Activated CD4-positive, alpha-beta T cell treated with anti-CD3 and anti-CD28 coated beads for 24 hours (primary cell): ENCODE measurements at regions not wholly inside any gene's neighbourhood (a gene's known extent, or its start where the extent isn't known, plus 50 kb on each side); places are given as distances from the start of the nearest gene placed in this dataset.

ENCODE experiments used
- DNase-seq, 2 donors: peaks; one replicate each; pipeline ENCODE4 v3.0.0-alpha.2; 2020; ENCODE audit warnings: low read depth in 2 of 2

DNA sequence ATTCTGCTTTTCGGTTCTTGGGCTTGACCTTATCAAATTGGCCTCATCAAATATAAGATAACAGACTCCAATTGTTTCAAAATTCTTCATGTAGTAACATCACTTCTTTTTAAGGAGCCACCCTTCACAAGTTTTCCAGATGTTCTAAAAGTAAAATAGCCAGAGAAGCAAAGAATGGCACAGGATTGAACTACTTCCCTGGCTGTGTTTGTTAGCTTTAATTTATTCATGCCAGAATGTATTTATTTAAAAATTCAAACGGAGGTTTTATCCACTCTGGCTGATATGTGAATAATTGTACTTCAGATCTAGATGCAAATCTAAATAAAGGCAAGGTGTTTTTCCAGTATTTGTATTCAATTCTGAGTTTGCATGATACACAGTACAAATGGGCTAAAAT is 581.3 kb upstream of the TENM3 start:
- DNase-seq: no peak

GRCh38 chr4:181662383-181662782 is 580.8 kb upstream of the TENM3 start:
- DNase-seq: no peak

- no peak for DNase-seq
Measured at GRCh38 chr4:181670506-181670905, 572.7 kb upstream of the TENM3 start.

GRCh38 chr4:181671672-181672071 is 571.5 kb upstream of the TENM3 start:
- DNase-seq: no peak

DNA sequence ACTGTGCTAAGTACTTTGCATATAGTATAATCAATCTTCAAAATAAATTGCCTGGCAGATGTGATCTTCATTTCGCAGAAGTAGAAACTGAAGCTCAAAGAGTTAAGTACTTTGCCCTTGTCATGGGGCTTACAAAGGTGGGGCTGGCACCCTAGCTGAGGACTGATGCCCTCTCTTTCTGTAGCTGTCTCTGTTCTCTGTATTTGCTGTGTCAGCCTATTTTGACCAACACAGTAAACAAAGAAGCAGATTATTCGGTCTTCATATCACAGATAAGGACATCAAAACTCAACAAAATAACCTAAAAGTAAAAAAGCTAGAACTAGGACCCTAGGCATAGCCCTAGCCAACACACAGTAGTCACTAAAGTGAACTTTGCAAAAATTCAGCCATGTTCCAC is 570.5 kb upstream of the TENM3 start:
- no peak for DNase-seq

DNA sequence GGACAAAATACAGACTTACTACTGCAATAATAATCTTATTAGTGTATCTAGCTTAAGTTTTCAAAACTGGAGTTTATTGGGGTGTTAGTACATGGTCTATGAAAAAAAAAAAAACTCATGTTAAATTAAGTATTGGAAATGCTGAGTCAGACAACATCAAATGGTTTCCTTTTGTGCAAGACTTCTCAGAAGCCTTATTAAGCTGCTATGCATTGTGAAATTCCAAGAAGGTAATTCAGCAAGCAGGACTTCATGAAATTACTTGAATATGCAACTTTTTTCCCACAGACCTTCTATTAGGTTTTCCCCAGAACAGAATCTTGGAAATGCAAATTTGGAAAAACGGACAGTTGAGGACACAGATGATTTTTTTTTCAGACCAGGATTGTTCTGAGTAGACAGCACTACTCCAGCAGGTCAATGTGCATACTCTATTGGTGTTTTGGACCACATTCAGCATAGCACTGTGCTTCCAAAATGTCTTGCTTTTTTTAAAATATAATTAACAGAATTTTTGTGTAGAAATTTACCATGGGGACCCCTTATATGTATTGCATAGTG is 568.8 kb upstream of the TENM3 start:
- DNase-seq: no peak

DNA sequence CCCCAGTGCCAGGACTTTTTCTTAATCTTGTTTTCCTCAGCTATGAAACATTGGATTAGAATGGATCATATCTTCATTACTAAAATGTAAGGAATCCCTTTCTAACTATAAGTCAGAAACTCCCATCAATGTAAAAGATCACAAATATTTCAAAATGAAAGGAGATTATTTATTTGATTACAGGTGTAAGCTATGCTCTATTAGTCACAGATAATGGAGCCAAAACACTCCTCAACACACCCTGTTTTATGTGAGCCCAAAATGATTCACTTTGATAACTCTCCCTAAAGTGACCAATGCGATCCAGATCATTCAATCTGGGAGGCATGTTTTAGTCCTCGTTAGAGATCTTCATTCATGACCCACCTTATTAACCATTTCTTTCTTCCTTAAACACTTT is 566.7 kb upstream of the TENM3 start:
- no peak for DNase-seq

DNA sequence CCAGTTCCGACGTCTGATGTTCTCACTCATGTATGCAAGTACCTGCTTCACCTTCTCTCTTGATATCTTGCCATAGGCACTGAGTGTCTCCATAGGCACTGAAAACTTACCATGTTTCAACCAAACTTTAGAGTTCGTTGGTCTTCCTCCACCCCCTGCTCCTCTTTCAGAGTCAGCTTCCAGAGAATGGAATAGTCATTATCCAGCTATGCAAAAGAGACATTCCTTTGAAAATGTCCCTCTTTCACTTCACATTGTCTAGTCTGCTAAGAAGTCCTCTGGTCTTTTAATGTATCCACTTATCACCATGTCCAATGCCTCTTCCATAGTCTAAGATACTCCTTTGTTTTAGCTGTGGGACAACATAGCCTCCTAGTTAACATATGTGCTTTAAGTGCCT is 566.0 kb upstream of the TENM3 start:
- no peak for DNase-seq

DNA sequence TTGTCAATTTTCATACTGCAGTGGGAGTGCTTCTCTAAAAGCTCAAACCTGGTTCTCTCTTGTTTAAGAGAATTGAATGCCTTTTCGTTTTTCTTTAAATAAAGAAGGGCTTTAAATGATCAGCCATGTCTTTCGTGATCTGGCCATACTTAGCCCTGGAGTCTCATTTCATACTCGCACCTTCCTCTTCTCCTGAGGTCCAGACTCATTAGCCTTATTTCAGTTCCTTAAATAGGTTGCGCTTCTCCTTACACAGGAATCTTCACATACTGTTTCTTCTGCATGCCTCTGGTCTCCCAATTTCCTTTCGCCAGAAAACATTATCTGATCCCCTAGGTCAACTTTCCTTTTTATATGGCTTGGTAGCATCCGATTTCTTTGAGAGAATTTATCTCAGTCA is 565.6 kb upstream of the TENM3 start:
- DNase-seq: no peak

- no peak for DNase-seq
Measured at GRCh38 chr4:181679754-181680153, 563.4 kb upstream of the TENM3 start.

GRCh38 chr4:181682367-181683047 is 560.7 kb upstream of the TENM3 start:
- DNase-seq: no peak

DNA sequence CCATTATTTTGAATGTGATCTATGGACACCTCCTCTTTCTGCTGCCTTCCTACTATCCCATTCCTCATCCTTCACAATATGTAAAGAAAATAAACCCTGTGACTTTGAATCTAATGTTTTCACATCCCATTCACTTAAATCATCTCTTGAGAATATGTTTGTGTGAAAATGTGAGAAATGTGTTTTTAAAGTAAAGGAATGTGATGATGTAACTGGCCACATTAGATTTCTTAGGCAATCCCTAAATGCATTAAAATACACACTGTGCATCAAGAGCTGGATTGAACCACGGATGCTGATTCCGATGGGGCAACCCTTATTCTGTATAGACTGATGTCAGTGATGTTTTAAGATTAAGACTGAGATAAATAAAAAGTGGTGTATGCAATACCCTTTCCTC is 558.9 kb upstream of the TENM3 start:
- DNase-seq: no peak

- DNase-seq: no peak
Measured at GRCh38 chr4:181685461-181685860, 557.7 kb upstream of the TENM3 start.

GRCh38 chr4:181685911-181686310 is 557.3 kb upstream of the TENM3 start:
- no peak for DNase-seq

DNA sequence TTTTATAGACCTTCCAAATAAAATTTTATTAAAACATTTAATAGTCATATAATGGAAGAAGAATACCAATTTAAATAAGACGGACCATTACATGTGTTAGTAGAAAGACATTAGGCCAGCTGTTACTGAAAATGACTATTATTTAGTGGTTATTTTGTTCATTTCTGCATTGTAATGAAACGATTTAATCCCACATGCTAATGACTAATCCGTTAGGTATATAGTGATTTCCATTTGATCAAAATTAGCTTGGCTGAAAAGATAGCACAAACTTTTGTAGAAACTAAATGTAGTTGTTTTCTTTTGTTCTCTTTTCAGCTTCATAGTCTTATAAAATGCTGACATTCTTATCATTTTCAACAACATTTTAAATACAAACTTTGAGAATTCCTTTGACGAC is 556.1 kb upstream of the TENM3 start:
- DNase-seq: no peak

- no peak for DNase-seq
Measured at GRCh38 chr4:181688432-181688831, 554.8 kb upstream of the TENM3 start.

DNA sequence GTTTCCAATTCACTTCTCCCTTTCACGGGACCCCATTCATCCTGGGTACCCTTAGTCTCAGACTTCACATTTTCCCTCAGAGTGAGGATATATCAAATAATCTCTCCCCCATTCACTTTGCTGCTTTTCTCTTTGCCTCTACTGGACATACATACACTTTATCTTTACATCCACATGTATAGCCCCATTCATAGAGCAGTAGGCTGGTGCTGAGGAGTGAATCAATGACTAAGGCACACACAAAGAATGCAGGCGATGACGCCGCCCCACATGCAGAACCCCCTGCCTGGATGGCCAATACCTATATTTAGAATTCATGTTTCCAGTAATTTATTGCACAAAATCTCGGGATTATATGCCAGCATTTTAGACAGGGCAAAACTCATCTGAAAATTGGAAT is 554.3 kb upstream of the TENM3 start:
- DNase-seq: no peak

DNA sequence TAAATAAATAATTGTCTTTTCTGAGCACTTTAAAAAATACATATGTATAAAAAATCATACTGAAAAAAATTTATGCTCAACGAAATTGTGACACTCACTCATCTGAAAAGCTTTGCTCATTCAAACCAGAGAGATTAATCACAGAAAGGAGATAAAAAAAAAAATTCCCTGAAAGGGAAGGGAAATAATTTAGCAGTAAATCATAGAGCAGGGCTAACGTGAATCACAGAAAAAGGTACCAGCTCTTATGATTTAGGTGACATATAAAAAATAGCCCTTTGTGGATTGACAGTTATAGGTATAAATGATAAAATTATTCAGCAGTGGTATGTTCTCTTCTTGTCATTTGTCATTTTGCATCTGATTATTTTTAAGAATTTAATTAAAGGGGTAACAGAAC is 552.7 kb upstream of the TENM3 start:
- no peak for DNase-seq

GRCh38 chr4:181692965-181693364 is 550.2 kb upstream of the TENM3 start:
- DNase-seq: no peak

DNA sequence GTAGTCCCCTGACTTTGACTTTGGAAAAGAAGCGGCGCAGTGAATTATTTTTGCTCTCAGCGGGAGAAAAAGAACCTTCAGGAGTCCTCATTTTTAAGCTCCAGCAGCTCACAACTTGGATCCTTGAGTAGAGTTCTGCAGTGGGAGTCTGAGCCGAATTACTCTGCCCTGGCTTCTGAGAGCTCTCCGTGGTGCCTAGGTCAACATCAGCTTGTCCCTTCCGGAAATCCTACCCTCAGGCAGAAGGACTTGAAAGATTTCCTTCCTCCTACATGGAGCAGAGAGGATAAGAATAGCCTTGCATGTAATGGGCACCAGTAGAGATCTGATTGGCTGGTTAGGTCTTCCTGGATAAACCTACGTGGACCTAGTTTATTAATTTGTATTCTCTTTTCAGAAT is 549.7 kb upstream of the TENM3 start:
- no peak for DNase-seq

GRCh38 chr4:181698221-181698620 is 545.0 kb upstream of the TENM3 start:
- no peak for DNase-seq

DNA sequence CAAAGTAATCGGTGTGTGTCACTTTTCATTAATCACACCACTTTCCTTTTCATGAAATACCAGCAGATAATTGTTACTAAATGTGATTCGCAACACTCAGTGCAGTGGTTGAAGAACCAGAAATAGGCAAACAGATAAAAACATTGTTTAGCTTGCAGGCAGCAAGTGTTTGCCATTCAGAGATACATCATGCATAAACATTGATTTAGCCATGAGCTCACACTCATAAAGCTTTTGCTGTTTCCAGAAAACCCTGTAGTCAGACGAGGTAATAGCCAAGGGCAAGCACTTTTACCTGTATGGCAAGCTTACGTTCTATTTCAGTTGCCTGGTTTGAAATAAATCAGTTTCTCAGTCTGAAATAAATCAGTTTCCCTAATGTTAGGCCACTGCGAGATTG is 542.0 kb upstream of the TENM3 start:
- no peak for DNase-seq

GRCh38 chr4:181701894-181702293 is 541.3 kb upstream of the TENM3 start:
- DNase-seq: no peak

DNA sequence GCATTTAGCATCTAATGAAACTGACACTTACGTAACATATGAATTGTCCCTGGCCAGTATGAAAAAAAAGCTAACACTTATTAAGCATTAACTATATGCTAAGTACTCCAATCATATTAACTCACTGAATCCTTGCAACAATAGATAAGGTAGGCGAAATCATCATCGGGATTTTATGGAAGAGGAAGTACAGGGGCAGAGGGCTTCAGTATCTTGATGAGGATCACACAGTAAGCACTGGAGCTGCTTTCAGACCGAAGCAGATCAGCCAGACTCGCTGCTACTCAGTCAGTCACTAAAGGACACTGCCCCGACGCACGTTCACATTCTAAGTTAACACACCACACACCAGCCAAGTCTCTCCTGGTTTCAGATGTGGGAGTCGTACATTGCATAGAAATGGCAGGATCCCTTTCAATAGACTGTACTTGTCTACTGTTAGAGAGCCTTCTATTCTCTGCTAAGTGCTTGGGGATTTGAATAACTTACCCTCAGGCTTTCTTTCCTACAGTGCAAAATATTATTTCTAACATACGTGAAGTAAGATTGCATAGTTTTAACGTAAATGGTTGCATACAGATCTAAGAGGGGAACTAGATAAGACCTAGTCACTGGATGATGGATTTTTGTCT is 540.2 kb upstream of the TENM3 start:
- no peak for DNase-seq
